Karpas-422 (cell line): ENCODE measurements at regions not wholly inside any gene's neighbourhood (a gene's known extent, or its start where the extent isn't known, plus 50 kb on each side); places are given as distances from the start of the nearest gene placed in this dataset.

Source experiments
- DNase-seq: peaks from one replicate; pipeline ENCODE4 v3.0.0-alpha.2; 2015
- H2AFZ ChIP-seq: fragments of 200-600 bp; sonication (generic); 2 replicates; pipeline ENCODE4 v1.6.1; 2014; ENCODE audit warnings: antibody characterized with exemption, low read length, mixed read lengths
- H3K27ac ChIP-seq: fragments of 200-600 bp; sonication (generic); 2 replicates; pipeline ENCODE4 v1.5.1; 2014; ENCODE audit warnings: mild to moderate bottlenecking, low read length, moderate library complexity
- H3K27me3 ChIP-seq: fragments of 200-600 bp; sonication (generic); 2 replicates; pipeline ENCODE4 v1.6.1; 2014; ENCODE audit warnings: low read length, mixed read lengths
- H3K36me3 ChIP-seq: fragments of 200-600 bp; sonication (generic); 2 replicates; pipeline ENCODE4 v1.6.1; 2014; ENCODE audit warnings: low read length, mixed read lengths; ENCODE audit not compliant: insufficient read depth
- H3K4me1 ChIP-seq: fragments of 200-600 bp; sonication (generic); 2 replicates; pipeline ENCODE4 v1.6.1; 2014; ENCODE audit warnings: mild to moderate bottlenecking, low read length, mixed read lengths
- H3K4me2 ChIP-seq: fragments of 200-600 bp; sonication (generic); 2 replicates; pipeline ENCODE4 v1.6.1; 2014; ENCODE audit warnings: low read length, low read depth, mild to moderate bottlenecking; ENCODE audit not compliant: poor library complexity, severe bottlenecking
- H3K4me3 ChIP-seq: fragments of 200-600 bp; sonication (generic); 2 replicates; pipeline ENCODE4 v1.5.1; 2014; ENCODE audit warnings: mild to moderate bottlenecking, antibody characterized with exemption, low read length, mixed read lengths
- H3K79me2 ChIP-seq: fragments of 200-600 bp; sonication (generic); 2 replicates; pipeline ENCODE4 v1.6.1; 2014; ENCODE audit warnings: mild to moderate bottlenecking, low read length, mixed read lengths
- H3K9ac ChIP-seq: fragments of 200-600 bp; sonication (generic); 2 replicates; pipeline ENCODE4 v1.6.0; 2014; ENCODE audit warnings: low read length
- H3K9me2 ChIP-seq: fragments of 200-600 bp; sonication (generic), shearing (Covaris generic); replicated peaks from 2 replicates; pipeline ENCODE4 v1.6.0; 2014; ENCODE audit warnings: mild to moderate bottlenecking, low read length, moderate library complexity; ENCODE audit not compliant: insufficient read depth
- H3K9me3 ChIP-seq: fragments of 300-700, 200-600 bp; sonication (generic); 2 replicates; pipeline ENCODE4 v1.6.1; 2014; ENCODE audit warnings: low read length, mixed read lengths
- H4K20me1 ChIP-seq: fragments of 200-600 bp; sonication (generic); 2 replicates; pipeline ENCODE4 v1.6.1; 2014; ENCODE audit warnings: mild to moderate bottlenecking, antibody characterized with exemption, low read length, low read depth; ENCODE audit not compliant: insufficient read depth

DNA sequence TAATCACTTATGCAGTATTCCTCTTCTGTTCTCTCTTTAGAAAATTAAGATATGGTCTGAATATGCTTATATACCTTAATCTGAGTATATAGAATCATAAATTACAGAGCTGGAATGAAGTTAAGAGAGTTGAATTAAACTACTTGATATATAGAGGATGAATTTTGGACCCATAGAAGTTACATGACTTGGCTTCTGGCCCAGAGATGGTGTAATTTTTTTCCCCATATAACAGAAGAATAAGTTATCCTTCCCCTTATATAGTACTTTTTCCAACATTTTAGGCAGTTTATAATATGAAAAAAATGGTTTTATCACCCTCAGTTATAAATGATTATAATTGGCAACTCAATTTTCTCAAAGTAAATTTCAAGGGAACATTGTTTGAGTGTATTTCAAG, 616.3 kb downstream of the TBC1D4 start:
- no peak overlapping the region for H3K27ac ChIP-seq
- no peaks in the 10 kb centered on the region for H3K79me2 ChIP-seq
- H3K27me3 ChIP-seq, result no peaks in the 10 kb centered on the region
- H3K4me1 ChIP-seq, result no peaks in the 10 kb centered on the region
- no peaks in the 10 kb centered on the region; the same call in 1 of the 2 replicates for H3K9me2 ChIP-seq
- no peak overlapping the region for H3K4me2 ChIP-seq
- H4K20me1 ChIP-seq, result no peaks in the 10 kb centered on the region
- no peak overlapping the region for H3K4me3 ChIP-seq
- no peak overlapping the region for H2AFZ ChIP-seq
- H3K36me3 ChIP-seq, result no peaks in the 10 kb centered on the region
- H3K9me3 ChIP-seq, result no peaks in the 10 kb centered on the region; the same call in 1 of the 2 replicates
- no peak overlapping the region for H3K9ac ChIP-seq
- no peak for DNase-seq

DNA sequence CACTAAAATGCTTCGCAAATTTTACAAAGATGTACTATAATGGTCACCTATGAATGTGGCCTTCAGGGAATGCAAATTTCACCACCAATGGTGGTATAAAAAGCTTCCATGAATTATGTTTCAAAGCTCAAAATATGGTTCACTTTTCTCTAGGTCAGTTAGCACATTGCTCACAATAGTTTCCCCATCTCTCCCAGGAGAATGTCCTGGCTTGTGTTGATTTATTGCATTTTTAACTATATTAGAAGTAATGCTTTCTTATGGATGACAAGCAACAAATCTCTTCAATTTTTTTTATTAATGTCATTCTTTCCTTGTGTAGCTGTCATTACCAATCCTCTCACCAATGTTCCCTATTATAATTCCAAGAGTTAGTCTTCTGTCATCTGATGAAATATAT, 621.2 kb downstream of the TBC1D4 start:
- Histone ChIP-seq H3K9me2 (no peaks in the 10 kb centered on the region; the same call in 1 of the 2 replicates), H3K79me2 (no peaks in the 10 kb centered on the region), H3K9ac (no peak overlapping the region), H3K9me3 (no peaks in the 10 kb centered on the region), H3K4me3 (no peak overlapping the region), H3K27ac (no peak overlapping the region), H3K4me1 (no peaks in the 10 kb centered on the region), H3K4me2 (no peak overlapping the region), H4K20me1 (no peaks in the 10 kb centered on the region), H3K27me3 (no peaks in the 10 kb centered on the region), H3K36me3 (no peaks in the 10 kb centered on the region), H2AFZ (no peak overlapping the region)
- DNase-seq, result no peak

DNA sequence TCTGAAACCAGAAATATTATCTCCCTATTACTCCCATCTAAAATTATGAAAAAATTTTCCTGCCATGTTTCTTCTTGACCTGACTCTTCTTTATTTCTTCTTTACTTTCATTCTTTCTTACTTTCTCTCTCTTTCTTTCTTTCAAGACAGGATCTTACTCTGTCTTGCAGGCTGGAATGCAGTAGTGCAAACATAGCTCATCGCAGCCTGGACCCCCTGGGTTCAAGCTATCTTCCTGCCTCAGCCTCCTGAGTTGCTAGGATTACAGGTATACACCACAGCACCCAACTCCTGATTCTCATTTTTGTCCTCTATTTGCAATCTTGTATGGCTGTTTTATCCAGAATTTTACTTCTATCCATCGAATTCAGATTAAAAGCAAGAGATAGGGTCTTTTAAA, 631.1 kb downstream of the TBC1D4 start:
- H3K9ac ChIP-seq, result no peak overlapping the region
- H3K9me3 ChIP-seq, result no peaks in the 10 kb centered on the region
- no peaks in the 10 kb centered on the region for H3K9me2 ChIP-seq
- no peaks in the 10 kb centered on the region for H3K4me1 ChIP-seq
- no peak overlapping the region for H2AFZ ChIP-seq
- H3K27me3 ChIP-seq, result no peaks in the 10 kb centered on the region
- H3K27ac ChIP-seq, result no peak overlapping the region
- no peaks in the 10 kb centered on the region for H3K36me3 ChIP-seq
- DNase-seq, result no peak
- H3K79me2 ChIP-seq, result no peaks in the 10 kb centered on the region
- no peak overlapping the region for H3K4me2 ChIP-seq
- H3K4me3 ChIP-seq, result no peak overlapping the region
- H4K20me1 ChIP-seq, result no peaks in the 10 kb centered on the region

DNA sequence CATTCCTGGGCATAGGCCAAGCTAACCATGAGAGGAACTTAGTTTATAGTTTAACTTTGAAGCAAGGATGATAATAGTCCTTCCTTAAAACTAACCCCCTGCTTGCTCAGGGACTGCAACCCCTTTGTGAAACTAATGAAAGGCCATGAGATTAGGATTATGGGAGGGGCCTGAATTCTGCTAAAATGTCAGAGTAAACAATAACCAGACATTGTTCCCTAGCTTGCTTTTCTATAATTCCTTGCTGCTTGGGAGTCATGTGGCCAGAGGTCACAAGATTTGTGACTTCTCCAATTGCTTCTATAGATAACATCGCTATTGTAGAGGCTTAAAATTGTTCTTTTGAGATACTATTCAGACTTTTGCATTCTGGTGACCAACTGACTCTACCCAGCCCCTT, 634.0 kb downstream of the TBC1D4 start:
- H3K9me2 ChIP-seq, result no peaks in the 10 kb centered on the region

DNA sequence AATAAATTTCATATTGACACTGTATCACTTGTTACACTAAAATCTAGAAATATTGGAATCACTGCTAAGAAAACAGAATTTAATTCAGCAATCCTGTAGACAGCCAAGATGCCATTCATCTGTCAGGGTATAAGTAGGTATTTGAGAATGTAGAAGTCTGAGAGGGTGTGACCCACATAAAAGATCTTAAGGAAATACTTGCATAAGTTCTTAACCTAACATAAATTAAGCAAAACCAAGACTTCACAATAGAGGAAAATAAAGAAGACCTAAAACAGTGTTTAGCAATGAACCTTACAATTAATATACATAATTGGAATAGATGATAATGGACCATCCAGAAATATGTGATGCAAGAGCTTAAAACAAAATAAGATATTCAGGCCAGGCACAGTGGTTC, 636.2 kb downstream of the TBC1D4 start:
- Histone ChIP-seq H3K9me3 (no peaks in the 10 kb centered on the region), H3K79me2 (no peaks in the 10 kb centered on the region), H3K36me3 (no peaks in the 10 kb centered on the region), H3K4me1 (no peaks in the 10 kb centered on the region), H3K4me3 (no peak overlapping the region), H3K27ac (no peak overlapping the region), H3K9ac (no peak overlapping the region), H4K20me1 (no peaks in the 10 kb centered on the region), H3K4me2 (no peak overlapping the region), H3K9me2 (no peaks in the 10 kb centered on the region), H3K27me3 (no peaks in the 10 kb centered on the region), H2AFZ (no peak overlapping the region)
- no peak for DNase-seq

More for the DNA sequence above, 634.0 kb downstream of the TBC1D4 start:
- no peaks in the 10 kb centered on the region for H4K20me1 ChIP-seq
- no peak for DNase-seq
- no peak overlapping the region for H3K4me3 ChIP-seq
- no peak overlapping the region for H3K4me2 ChIP-seq
- H3K27ac ChIP-seq, result no peak overlapping the region
- H3K9me3 ChIP-seq, result no peaks in the 10 kb centered on the region
- H3K79me2 ChIP-seq, result no peaks in the 10 kb centered on the region
- H2AFZ ChIP-seq, result no peak overlapping the region
- H3K27me3 ChIP-seq, result no peaks in the 10 kb centered on the region
- H3K9ac ChIP-seq, result no peak overlapping the region
- H3K4me1 ChIP-seq, result no peaks in the 10 kb centered on the region
- no peaks in the 10 kb centered on the region for H3K36me3 ChIP-seq

DNA sequence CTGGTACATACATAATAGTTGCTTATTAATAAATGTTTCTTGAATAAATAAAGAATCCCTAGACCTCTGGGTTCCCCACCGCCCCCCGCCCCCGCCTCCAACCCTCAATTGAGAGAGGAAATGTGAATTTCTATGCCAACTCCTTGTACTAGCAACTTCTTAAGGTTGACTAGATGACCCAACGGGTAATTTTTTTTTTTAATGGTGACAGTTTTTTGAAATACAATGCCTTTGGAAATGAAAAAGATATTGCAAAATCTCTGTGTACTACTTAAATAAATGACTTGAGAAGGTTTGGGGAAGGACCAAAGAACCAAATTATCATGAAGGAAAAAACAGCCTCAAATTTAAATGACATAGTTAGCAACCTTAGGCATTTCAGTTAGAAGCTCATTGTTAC, 640.3 kb downstream of the TBC1D4 start:
- no peaks in the 10 kb centered on the region for H3K36me3 ChIP-seq
- no peaks in the 10 kb centered on the region for H3K27me3 ChIP-seq
- H4K20me1 ChIP-seq, result no peaks in the 10 kb centered on the region
- no peaks in the 10 kb centered on the region for H3K9me3 ChIP-seq
- no peak overlapping the region for H3K9ac ChIP-seq
- no peak overlapping the region for H3K27ac ChIP-seq
- H3K4me1 ChIP-seq, result no peaks in the 10 kb centered on the region
- DNase-seq, result no peak
- H3K4me2 ChIP-seq, result no peak overlapping the region
- no peaks in the 10 kb centered on the region for H3K9me2 ChIP-seq
- no peaks in the 10 kb centered on the region for H3K79me2 ChIP-seq
- H3K4me3 ChIP-seq, result no peak overlapping the region
- no peak overlapping the region for H2AFZ ChIP-seq

DNA sequence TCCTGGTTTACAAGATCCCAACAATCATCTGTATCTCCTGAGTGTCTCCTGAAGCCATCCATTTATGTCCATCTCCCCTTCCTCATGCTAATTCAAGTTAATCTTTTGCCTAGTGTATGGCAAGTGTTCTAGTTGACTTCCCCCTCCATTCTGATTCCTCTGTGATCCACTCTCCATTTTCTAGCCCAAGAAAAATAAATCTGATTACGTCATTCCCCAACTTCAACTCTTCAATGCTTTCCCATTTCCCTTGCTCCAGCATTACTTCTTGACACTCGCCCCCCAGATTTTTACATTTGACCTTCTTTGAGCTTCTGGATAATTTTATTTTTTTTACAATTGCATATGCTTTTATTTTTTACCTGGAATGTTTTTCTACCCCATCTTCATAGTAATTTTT, 640.8 kb downstream of the TBC1D4 start:
- DNase-seq, result no peak
- Histone ChIP-seq H3K4me3 (no peak overlapping the region), H3K79me2 (no peaks in the 10 kb centered on the region), H3K4me2 (no peak overlapping the region), H3K27me3 (no peaks in the 10 kb centered on the region), H2AFZ (no peak overlapping the region), H3K9me3 (no peaks in the 10 kb centered on the region), H3K27ac (no peak overlapping the region), H3K9ac (no peak overlapping the region), H3K36me3 (no peaks in the 10 kb centered on the region), H4K20me1 (no peaks in the 10 kb centered on the region), H3K9me2 (no peaks in the 10 kb centered on the region), H3K4me1 (no peaks in the 10 kb centered on the region)

DNA sequence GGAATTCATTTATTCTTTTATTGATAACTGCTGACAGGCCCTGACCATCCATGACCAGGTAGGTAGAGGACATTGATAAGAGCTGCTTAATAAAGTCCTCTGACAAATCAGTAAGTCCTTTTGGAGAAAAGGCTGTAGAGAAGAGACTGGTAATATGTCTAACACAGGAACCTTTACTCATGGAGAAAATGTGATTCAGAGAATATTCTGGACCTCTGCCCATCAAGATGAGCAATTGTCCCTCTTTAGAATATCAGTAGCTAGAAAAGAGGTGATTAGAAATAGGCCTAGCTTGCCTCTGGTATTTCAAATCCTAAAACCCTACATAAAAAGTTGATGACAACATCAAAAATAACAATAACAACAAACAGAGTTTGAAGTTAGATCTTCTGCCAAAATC, 642.3 kb downstream of the TBC1D4 start:
- Histone ChIP-seq H4K20me1 (no peaks in the 10 kb centered on the region), H3K79me2 (no peaks in the 10 kb centered on the region), H2AFZ (no peak overlapping the region), H3K9me3 (no peaks in the 10 kb centered on the region), H3K9me2 (no peaks in the 10 kb centered on the region), H3K4me2 (no peak overlapping the region), H3K27me3 (no peaks in the 10 kb centered on the region), H3K4me3 (no peak overlapping the region), H3K27ac (no peak overlapping the region), H3K4me1 (no peaks in the 10 kb centered on the region), H3K9ac (no peak overlapping the region), H3K36me3 (no peaks in the 10 kb centered on the region)
- no peak for DNase-seq

DNA sequence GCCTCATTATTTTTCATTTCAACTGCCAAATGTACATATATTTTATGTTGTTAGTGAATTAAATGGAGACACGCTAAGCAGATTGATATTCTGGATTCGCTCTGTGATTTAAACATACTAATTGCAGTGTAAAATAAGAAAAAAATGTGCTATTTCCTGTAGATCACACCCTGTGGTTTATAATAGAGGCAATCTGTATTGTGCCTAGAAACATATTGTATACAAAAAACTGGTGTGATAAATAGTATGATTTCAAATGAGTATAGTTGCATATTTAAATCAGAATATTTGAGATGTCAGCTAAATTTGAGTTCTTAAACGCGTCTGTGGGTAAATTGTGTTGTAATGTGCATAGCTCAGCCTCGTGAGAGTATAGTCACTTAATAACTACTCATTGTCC, 643.9 kb downstream of the TBC1D4 start:
- Histone ChIP-seq H3K79me2 (no peaks in the 10 kb centered on the region), H3K4me2 (no peak overlapping the region), H3K9me3 (no peaks in the 10 kb centered on the region), H3K4me1 (no peaks in the 10 kb centered on the region), H4K20me1 (no peaks in the 10 kb centered on the region), H3K27me3 (no peaks in the 10 kb centered on the region), H2AFZ (no peak overlapping the region), H3K9me2 (no peaks in the 10 kb centered on the region), H3K9ac (no peak overlapping the region), H3K27ac (no peak overlapping the region), H3K36me3 (no peaks in the 10 kb centered on the region), H3K4me3 (no peak overlapping the region)
- no peak for DNase-seq
